NCI-H146 treated with DMSO at 0.1 percent for 48 hours (cell line): ENCODE measurements at regions not wholly inside any gene's neighbourhood (a gene's known extent, or its start where the extent isn't known, plus 50 kb on each side); places are given as distances from the start of the nearest gene placed in this dataset.

Source experiments
- DNase-seq: peaks from one replicate; lab custom pipeline; 2025; ENCODE audit not compliant: unreplicated experiment; lab: John Stamatoyannopoulos, UW

GRCh38 chr2:52258038-52258437, 1226.1 kb upstream of the NRXN1 start:
- DNase-seq = no peak

DNA sequence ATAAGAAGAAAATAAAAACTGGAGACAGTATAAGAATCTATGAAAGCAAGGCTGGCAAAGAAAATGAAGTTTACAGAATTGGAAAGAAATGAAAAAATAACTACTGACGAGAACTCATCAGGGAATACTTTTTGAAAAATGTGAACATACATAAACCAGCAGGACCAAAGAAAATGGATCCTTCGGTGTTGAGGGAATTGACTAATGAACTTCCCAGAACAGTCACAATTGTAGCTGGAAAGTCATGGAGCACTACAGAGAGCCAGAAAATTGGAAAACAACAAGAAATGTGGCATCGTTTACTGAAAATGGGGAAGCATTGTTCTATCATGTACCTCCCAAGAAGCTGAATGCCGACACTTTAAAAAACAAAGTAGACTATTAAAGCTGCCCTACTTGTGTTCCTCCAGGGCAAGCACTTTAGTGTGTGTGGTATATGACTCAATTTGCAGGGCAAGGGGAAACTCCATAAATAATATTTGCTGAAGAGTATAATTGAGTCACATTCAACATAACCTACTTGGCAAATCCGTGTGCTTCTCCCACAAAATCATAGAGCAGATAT, 1221.6 kb upstream of the NRXN1 start:
- DNase-seq = no peak

DNA sequence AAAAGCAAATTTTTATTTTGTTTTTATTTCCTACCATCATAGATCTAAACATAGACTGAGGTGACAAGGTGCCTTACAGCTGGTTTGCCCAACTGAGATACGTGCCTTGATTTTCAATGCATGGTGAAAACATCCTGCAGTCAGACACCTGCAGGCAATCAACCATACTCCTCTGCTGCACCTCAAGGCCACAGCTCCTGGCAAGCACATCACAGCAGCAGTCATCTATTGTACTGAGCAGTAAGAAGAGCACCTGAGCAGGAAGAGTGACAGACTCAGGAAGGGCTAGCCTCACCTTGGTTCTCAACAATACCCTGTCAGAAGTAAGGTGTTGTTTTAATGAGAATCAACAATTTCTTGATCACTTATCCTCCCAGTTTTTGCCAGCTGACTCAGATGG, 1206.8 kb upstream of the NRXN1 start:
- peak; percentile 7 for DNase-seq

- no peak for DNase-seq
Observed at GRCh38 chr2:52222128-52222527, 1190.2 kb upstream of the NRXN1 start.

GRCh38 chr2:52220393-52220792, 1188.5 kb upstream of the NRXN1 start:
- DNase-seq = no peak

GRCh38 chr2:52210611-52211010, 1178.7 kb upstream of the NRXN1 start:
- DNase-seq = no peak

DNA sequence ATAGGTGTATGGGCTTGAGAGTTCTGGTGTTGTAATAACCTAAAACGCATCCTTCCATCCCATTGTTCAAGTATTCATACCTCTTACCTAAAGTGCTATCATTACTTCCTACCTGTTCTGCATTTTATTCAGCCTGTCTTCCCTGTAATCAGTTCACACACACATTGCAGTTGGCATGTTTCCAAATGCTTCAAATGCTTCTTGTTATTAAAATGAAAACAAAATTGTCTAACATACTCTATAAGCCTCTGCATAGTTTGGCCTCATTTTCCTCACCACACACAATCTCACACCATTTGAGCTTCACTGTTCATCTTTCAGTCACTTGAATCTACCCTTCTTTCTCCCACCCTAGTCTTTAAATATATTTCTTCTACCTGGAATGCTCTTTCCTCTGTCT, 1178.2 kb upstream of the NRXN1 start:
- DNase-seq = no peak

DNA sequence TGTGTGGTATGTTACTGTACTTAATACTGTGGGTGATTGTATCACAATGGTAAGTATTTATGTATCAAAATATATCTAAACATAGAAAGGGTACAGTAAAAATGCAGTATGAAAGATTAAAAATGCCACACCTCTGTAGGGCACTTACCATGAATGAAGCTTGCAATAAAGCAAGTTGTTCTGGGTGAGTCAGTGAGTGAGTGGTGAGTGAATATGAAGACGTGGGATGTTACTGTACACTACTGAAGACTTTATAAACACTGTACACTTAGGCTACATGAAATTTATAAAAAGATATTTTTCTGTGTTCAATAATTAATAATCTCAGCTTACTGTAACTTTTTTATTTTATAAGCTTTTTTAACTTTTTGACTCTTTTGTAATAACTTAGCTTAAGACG, 1162.4 kb upstream of the NRXN1 start:
- DNase-seq = no peak

DNA sequence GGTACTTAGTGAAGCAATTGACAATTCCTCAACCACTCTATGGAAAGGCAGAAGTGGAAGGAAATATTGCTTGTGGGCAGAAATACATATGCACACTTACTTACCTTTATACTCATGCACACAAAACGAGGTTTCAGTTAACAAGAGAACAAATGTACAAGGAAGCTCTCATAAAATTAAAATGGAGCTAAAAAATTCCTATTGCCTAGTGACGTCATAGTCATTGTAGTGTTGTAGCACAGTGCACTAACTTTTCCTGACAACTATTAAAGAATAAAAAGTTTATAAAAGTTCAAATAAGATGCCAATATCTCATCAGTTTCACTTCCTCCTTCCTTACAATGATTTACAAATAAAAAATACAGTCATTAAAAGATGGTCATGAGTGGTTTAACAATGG, 1161.9 kb upstream of the NRXN1 start:
- DNase-seq = no peak

GRCh38 chr2:52192656-52193055, 1160.7 kb upstream of the NRXN1 start:
- no peak for DNase-seq

- no peak for DNase-seq
Observed at GRCh38 chr2:52181080-52181479, 1149.1 kb upstream of the NRXN1 start.

GRCh38 chr2:52178845-52179244, 1146.9 kb upstream of the NRXN1 start:
- DNase-seq = no peak

DNA sequence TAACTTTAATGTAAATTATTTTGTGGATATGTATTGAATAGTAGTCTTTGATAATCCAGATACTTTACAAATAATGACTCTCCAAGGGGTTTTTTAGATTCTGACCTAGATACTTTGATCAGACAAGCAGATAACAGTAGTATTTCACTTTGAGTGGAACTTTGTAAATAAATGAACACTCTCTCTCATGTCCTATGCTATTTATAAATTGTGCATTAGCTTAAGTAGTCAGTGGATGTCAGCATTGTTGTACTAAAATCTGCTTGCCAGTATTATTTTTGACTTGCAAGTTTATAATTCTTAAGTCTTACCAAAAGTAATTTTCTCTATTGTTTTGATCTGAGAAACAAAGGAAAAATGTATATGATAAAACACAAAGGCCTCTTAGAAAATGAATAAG, 1113.1 kb upstream of the NRXN1 start:
- no peak for DNase-seq

- DNase-seq = no peak
Observed at GRCh38 chr2:52144590-52144989, 1112.7 kb upstream of the NRXN1 start.

GRCh38 chr2:52141076-52141475, 1109.1 kb upstream of the NRXN1 start:
- DNase-seq = no peak

DNA sequence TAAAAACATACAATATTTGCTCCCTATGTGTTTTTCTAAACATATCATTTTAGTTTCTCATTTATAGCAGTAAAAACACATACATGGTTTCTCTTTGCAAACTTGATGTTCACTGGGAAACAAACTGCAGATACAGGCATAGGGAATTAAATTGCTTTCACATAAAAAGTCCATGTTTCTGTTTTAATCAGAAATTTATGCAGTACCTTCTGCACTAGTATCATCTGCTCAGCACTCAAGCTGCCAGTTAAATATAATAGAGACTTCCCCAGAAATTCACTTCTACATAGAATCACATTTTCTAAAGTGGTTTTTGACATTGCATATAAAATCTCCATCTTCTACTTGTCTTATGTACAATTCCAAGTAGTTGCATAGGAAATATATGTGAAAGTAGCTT, 1107.3 kb upstream of the NRXN1 start:
- DNase-seq = no peak

- DNase-seq = no peak
Observed at GRCh38 chr2:52135235-52135634, 1103.3 kb upstream of the NRXN1 start.

DNA sequence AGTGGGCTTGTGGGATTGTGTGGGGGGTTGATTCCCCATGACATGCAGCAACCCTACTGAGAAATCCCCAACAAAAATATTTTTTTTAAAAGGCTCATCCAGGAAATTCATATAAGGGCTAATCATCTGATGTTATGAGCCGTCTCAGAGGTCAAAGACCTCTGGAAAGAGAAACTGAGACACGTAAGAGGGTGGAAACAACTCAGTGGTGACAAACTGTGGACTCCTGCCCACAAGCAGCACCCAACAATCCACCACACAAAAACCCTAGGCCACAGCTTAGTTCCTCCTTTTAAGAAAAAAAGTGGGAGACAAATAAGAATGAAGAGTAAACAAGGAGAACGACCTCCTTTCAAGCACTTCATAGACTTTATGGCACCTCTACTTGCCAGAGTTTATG, 1096.1 kb upstream of the NRXN1 start:
- no peak for DNase-seq

DNA sequence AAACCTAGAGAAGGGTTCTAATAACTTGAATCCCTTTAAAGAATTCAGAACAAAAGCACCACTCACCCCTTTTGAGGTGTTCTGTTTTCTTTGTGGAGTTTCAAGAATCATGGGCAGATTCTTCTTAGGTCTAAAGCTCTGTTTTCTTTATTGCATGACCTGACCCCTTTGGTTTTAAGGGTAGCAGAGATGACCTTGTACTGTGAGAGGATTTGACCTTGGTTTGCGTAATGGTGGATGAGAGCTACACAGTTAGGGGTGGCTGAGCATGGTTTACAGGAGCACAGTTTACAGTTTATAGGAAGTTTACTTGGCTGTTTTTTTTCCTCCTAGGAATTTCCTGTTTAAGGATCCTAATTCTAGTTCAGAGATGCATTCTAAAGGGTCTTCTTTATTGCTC, 1095.6 kb upstream of the NRXN1 start:
- DNase-seq = no peak

- no peak for DNase-seq
Observed at GRCh38 chr2:52117299-52117698, 1085.4 kb upstream of the NRXN1 start.

- DNase-seq = peak; percentile 3
Observed at GRCh38 chr2:52115750-52116149, 1083.8 kb upstream of the NRXN1 start.

GRCh38 chr2:52113338-52113737, 1081.4 kb upstream of the NRXN1 start:
- DNase-seq = no peak

GRCh38 chr2:52112141-52112540, 1080.2 kb upstream of the NRXN1 start:
- DNase-seq = no peak

DNA sequence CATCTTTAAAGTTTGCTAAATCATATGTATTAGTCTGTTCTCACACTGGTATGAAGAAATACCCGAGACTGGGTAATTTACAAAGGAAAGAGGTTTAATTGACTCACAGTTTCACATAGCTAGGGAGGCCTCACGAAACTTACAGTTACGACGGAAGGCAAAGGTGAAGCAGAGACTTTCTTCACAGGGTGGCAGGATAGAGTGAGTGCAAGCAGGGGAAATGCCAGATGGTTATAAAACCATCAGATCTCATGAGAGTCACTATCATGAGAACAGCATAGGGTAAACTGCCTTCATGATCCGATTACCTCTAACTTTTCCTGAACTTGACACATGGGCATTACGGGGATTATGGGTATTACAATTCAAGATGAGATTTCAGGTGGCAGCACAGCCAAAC, 1075.2 kb upstream of the NRXN1 start:
- no peak for DNase-seq
